Fibroblast of skin of scalp (primary cell): ENCODE measurements at regions not wholly inside any gene's neighbourhood (a gene's known extent, or its start where the extent isn't known, plus 50 kb on each side); places are given as distances from the start of the nearest gene placed in this dataset.
"Not testable (repeated sequence)": the region's sequence is repeated elsewhere in the genome, so short reads cannot be mapped to it uniquely, and the experiment has no call there.

Source experiments
- DNase-seq: peaks from one replicate; pipeline ENCODE4 v3.0.0-alpha.2; 2013

DNA sequence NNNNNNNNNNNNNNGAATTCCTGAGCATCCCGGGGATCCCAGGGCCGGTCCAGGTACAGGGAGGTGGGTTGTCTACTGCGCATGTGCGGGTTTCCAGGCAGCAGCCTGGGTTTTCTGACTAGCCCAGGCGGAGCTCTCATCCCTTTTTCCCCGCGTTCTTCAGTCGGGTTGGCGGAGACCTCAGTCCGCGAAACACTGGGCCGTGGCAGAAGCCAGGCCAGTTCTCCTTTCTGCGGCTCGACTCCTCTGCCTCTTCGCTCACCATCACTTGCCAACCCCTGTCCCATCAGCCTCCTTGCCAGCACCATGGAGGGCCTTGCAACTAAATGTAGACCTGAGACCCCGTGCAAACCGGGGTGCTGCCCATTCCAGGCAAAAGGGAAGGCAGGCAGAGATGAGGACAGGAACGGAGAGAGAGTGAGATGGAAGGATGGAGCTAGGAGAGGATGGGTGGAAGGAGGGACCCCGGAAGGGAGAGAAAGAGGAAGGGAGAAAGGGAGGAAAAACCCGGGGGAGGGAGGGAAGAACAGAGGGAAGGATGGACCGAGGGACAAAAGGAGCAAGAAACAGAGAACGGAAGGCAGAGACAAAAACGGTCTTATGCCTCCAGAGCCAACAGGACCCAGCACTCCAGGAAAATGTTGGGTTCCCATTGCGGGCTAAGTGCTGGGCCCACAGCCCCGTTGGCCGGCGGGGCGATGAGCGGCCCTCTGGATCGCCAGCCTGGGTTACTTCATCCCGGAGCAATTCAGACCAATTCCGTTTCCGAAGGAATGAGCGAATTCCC lies 445.4 kb upstream of the DEFB115 start:
- DNase-seq: peak; percentile 29

DNA sequence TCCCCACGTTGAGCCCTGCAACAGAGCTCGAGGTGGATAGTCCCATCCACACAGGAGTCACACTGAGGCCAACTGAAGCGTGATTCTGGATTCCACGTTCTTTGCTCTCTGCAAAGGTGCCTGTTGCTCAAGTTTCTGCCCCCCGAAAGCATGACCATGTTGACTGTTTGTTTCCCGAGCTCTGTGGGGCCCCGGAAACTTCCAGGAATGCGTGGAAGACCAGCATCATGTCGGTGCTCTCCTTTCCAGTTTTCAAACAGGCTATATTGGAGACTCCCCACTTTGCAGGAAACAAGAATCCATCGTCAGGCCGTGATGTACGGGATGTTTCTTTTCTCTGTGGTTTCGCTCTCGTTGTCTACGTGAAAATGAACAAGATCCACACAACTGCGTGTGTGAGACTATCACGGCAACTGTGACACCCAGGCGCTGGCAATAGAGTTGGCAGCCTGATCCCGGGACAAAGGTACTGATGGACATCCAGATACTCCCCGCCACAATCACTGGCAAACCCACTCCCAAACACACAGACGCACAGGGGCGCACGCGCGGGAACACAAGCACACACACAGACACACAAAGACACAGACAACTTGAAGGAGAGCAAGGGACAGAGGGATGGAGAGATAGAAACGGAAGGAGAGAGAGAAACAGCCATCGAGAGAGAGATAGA lies 444.6 kb upstream of the DEFB115 start:
- no peak for DNase-seq

DNA sequence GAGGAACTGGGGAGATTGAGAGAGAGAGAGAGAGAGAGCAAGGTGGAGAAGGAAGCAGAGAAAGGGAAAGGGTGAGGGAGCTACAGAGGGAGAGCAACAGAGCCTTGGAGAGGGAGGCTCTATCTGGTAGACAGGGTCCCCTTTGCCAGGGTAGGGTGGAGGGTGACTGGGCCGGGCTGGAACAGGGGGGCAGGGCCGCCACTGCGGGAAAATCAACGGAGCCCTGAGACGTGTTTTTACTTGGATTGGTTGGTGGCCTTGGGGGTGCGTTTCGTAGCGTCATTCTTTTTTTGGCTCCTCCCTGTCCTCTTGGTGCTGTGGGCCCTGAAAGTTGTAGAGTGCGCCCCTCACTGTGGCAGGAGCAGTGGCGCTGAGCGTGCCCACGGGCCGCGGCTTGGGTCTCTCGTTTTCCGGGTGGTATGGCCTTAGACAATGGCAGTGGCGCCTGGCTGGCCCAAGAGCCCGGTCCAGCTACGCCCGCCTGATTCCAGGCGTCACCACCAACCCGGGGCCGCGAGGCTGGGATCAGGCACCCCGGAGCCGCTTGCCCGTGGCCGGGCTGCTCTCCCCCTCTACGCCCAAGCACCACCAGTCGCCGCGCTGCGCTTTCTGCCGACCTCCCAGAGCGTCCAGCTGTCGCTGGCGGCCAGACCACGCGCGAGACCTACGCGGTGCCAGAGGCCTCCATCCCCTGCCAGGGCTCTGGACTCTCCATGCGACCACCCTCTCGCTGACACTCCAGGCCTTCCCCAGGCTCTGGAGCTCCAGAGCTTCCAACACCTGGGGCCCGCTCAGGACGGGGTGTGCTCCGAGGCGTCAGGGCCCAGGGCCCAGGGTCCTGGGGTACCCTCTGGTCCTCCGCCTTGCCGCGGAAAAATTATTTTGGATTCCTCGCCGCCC lies 443.8 kb upstream of the DEFB115 start:
- DNase-seq: not testable (repeated sequence)

- not testable (repeated sequence) for DNase-seq
Observed at GRCh38 chr20:30814312-30814639, 443.2 kb upstream of the DEFB115 start.

DNA sequence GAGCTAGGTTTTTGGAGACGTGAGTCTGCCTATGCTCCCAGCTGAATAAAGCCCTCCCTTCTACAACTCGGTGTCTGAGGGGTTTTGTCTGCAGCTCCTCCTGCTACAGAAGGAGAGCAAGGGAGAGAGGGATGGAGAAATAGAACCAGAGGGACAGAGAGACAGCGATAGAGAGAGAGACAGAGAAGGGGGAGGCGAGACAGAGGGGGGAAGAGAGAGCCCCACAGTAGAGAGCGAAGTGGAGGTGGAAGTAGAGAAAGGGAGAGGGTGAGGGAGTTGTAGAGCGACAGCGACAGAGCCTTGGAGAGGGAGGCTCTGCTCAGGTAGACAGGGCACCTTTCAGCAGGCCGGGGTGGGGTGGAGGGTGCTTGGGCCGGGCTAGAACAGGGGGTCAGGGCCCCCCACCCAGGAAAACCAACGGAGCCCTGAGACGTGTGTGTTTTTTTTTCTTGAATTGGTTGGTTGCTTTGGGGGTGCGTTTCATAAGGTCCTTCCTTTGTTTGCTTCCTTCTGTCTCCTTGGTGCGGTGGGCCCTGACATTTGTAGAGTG lies 442.4 kb upstream of the DEFB115 start:
- not testable (repeated sequence) for DNase-seq

DNA sequence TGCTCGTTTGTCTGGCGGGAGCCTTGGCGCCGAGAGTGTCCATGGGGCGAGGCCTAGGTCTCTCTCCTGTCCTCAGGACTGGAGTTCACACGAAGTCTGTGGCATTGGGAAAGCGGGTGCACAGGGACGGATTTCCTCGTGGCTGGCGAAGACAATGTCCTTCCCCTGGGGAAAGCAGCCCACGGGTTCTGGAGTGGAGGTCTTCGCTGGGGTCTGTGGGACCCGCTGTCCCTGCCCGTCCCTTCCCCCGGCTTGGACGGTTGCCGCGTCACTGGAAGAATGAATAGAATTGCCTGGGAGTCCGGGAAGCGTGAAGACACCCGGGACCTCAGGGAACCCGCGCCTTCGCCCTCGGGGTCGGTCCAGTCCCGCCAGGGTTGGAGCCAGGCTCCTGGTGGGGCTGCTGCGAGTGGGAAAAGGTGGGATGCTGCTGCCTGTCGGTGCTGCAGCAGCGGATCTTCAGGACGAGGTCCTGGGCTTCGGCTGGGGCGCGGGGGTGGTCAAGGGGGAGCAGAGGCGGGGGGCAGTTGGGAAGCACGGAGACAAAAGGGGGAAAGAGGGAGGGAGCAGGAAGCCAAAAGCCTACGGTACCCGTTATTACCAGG lies 441.8 kb upstream of the DEFB115 start:
- no peak for DNase-seq

DNA sequence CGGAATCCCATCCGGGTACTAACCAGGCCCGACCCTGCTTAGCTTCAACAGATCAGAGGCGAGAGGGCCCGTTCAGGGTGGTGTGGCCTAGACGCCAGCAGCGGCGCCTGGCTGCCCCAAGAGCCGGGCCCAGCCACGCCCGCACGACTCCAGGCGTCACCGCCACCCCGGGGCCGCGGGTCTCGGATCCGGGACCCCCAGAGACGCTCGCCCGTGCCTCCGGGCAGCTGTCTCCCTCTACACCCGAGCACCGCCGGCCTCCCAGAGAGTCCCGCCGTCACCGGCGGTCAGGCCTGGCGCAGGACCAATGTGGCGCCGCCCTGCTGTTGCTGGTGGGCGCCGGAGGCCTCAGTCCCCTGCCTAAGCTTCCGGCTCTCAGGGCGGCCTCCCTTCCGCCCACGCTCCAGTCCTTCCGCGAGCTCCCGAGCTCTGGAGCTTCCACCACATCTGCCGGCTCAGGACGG lies 441.2 kb upstream of the DEFB115 start:
- peak; percentile 11 for DNase-seq

GRCh38 chr20:30821615-30822014 lies 435.8 kb upstream of the DEFB115 start:
- DNase-seq: not testable (repeated sequence)

DNA sequence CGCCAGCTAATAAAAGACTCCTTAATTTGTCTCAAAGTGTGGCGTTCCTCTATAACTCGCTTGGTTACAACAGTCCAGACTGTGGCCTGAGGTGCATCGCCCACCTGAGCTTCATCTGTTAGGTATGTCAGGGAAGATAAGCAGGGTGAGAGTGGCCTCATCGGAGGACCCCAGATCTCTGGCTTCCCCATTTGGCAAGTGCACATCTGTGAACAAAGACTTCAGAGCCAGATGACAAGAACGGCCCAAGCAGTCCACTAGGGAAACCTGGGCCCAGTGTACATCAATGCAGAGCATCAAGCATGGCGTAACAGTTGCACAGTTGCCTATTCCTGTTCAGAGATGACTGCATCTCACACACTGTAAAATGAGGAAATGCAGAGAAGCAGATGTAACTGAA lies 432.8 kb upstream of the DEFB115 start:
- DNase-seq: not testable (repeated sequence)

DNA sequence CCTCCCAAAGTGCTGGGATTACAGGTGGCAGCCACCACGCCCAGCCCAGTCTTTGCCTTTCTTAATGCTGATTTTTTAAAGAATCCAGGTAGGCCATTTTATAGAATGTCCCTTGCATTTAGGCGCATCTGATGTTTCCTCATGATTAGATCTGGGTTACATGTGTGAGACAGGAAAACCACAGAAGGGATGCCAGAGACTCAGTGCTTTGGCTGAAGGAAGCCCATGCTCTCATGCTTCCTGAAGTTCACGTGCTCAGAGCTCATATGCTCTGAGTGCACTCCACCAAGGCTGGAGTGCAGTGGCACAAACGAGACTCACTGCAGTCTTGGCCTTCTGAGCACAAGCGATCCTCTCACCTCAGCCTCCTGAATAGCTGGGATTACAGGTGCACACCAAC lies 411.5 kb upstream of the DEFB115 start:
- not testable (repeated sequence) for DNase-seq

DNA sequence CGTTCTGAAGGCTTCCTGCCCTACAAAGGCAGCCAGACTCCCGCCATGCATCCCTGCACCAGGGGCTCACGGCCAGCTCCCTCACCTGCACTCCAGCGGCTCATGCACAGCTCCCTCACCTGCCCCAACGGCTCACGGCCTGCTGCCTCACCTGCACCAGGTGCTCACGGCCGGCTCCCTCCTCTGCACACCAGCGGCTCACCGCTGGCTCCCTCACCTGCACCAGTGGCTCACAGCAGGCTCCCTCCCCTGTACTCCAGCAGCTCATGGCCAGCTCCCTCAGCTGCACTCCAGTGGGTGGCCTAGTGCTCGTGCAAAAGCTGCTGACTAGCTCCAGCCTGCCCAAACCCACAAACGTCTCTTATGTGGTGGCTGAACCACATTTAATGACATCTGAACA lies 389.2 kb upstream of the DEFB115 start:
- not testable (repeated sequence) for DNase-seq

GRCh38 chr20:30871127-30871526 lies 386.3 kb upstream of the DEFB115 start:
- not testable (repeated sequence) for DNase-seq

GRCh38 chr20:30872252-30872651 lies 385.2 kb upstream of the DEFB115 start:
- DNase-seq: not testable (repeated sequence)

GRCh38 chr20:30875868-30876267 lies 381.6 kb upstream of the DEFB115 start:
- not testable (repeated sequence) for DNase-seq

DNA sequence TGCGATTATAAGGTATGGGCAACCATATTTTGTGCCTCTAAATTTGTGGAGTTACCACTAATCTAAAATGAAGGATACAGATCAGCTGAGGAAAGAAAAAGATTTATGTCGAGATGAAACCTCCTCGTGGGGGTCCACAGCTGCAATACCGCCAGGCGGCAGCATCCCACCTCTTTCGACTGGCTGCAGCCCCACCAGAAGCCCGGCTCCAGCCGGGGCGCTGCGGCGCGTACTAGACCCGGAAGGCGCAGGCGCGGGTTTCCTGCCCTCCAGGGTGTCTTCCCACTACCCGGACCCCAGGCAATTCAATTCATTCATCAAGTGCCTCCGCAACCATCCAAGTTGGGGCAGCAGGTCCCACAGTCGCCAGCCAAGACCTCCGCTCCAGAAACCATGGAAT lies 366.1 kb upstream of the DEFB115 start:
- not testable (repeated sequence) for DNase-seq

GRCh38 chr20:30892541-30893345 lies 364.7 kb upstream of the DEFB115 start:
- no peak for DNase-seq

DNA sequence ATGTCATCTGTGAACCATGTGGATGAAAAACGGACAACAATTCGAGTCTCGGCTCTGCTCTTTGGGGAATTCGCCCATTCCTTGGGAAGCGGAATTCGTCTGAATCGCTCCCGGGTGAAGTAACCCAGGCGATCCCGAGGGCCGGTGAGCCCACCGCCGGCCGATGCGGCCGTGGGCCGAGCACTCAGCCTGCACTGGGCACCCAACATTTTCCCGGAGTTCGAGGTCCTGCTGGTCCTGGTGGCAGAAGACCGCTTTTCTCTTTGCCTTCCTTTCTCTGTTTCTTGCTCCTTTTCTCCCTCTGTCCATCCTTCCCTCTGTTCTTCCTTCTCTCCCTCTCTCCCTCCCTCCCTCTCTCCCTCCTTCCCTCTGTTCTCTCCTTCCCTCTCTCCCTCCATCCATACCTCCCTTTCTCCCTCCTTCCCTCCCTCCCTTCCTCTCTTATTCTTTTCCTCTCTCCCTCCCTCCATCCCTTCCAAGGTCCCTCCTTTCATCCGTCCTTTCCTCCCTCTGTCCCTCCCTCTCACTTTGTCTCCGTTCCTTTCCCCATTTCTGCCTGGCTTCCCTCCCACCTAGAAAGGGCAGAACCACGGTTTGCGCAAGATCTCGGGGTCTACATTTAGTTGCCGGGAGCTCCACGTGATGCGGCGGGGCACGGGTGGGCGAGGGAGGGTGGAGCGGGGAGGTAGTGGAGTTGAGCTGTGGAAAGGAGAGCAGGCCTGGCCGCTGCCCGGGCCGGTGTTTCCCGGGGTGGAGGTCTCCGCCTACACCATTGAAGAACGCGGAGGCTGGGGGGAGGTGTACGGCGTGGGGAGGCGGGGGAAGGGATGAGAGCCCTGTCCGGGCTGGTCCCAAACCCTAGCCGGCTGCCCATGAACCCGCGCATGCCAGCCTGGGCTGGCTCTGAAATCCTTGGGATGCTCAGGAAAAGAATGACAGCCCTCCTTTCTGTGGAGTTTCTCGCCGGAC lies 363.8 kb upstream of the DEFB115 start:
- not testable (repeated sequence) for DNase-seq

DNA sequence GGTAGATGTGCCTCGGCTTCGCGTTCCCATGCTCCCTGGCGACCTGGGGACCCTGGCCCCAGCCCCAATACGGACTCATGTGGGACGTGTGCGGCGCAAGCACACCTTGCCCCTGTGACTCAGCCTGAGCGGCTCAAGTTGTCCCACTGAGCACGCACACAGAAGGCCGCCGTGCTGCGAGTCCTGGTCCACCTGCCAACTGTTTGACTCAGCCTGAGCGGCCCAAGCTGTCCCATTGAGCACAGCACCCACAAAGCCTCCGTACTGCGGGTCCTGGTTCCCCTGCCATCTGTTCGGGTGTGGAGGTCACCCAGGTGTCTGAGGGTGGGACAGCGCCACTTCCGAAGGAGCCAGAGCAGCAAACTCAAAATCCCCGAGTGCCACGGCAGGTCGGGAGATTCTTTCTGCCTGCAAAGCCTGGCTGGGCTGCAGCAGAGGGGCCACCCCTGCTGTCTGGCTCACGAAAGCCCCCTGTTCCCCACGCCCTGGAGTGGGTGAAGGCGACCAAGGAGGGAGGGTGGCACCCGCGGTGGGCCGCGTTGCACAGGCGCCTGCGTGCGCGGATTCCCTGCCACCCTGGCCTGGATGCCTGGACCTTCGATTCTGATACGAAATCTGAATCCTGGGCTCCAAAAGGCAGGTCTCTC lies 362.6 kb upstream of the DEFB115 start:
- not testable (repeated sequence) for DNase-seq

DNA sequence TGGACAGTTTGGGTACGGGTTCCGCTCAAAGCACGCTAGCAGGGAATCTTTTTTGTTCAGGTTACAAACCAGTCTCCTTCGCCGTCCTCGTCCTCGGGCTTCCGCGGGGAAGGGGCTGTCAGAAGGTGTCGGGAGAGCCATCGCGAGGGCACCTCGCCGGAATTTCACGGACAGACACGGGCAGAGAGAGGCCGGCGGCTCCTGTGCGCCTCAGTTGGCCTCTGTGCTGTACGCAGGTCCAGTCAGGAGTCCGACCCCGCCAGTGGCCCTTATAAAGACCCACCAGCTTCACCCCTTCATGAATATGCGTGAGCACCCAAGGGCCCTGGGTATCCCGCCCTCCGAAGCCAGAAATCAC lies 362.1 kb upstream of the DEFB115 start:
- not testable (repeated sequence) for DNase-seq
